Erythroblast (primary cell): ENCODE measurements at regions not wholly inside any gene's neighbourhood (a gene's known extent, or its start where the extent isn't known, plus 50 kb on each side); places are given as distances from the start of the nearest gene placed in this dataset.

Source experiments
- GATA1 ChIP-seq: IDR thresholded peaks from 2 replicates; pipeline ENCODE4 v1.6.1; 2011; ENCODE audit warnings: low read depth, mild to moderate bottlenecking, control low read depth, low read length, moderate library complexity
- POLR2A ChIP-seq: IDR thresholded peaks from 2 replicates; pipeline ENCODE4 v1.6.1; 2011; ENCODE audit warnings: mild to moderate bottlenecking, low read length

DNA sequence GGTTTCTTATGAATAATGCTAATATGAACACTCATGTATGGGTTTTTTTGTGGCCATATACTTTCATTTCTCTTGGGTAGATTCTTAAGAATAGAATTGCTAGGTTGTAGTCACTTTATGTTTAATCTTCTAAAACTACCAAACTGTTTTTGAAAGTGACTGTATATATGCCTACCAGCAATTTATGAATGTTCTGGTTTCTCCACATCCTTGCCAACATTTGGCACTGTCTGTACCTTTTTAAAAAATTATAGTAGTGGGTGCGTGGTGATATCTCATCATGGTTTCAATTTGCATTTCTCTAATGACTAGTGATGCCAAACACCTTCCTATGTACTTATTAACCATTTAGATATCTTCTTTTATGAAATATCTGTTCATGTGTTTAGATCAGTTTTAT, 110.6 kb upstream of the RIOK3 start:
- TF ChIP-seq POLR2A (no peak), GATA1 (no peak)
